DOHH2 (cell line): ENCODE measurements at regions not wholly inside any gene's neighbourhood (a gene's known extent, or its start where the extent isn't known, plus 50 kb on each side); places are given as distances from the start of the nearest gene placed in this dataset.
"Not testable (repeated sequence)": the region's sequence is repeated elsewhere in the genome, so short reads cannot be mapped to it uniquely, and the experiment has no call there.

ENCODE experiments used
- EZH2phosphoT487 ChIP-seq: fragments of 200-600 bp; sonication (generic); IDR thresholded peaks from 2 replicates; pipeline ENCODE4 v1.6.1; 2017; ENCODE audit warnings: borderline replicate concordance, mild to moderate bottlenecking, antibody characterized with exemption, low read length, moderate library complexity, mixed read lengths
- TF ChIP-seq, protein P1 (sequence below): fragments of 200-600 bp; sonication (generic); IDR thresholded peaks from one replicate; pipeline ENCODE4 v1.5.1; 2014; ENCODE audit warnings: antibody characterized with exemption, mild to moderate bottlenecking, low read depth, low read length; ENCODE audit not compliant: poor library complexity, severe bottlenecking

DNA sequence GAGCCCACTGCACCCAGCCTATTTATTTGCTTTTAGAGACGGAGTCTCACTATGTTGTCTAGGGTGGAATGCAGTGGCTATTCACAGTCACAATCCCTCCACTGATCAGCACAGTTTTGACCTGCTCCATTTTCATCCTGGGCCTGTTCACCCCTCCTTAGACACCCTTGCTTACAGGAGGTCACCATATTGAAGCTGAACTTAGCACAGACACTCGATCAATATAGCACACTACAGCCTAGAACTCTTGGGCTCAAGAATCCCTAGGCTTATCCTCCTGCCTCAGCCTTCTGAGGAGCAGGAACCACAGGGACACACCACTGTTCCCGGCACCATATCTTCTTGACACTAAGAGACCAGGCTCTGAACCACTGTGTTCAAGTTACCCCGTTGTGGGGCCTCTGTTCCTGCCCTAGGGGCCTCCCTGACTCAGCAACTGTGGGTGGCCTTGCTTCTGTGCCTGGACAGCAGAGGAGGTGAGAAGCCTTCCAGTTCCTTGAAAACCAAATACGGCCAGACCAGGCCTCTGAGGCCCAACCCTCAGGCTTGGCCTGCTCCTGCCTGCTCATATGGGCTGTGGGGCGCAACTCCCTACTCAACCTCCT, 445.8 kb downstream of the GOLGA6L6 start:
- TF ChIP-seq, protein P1, sequence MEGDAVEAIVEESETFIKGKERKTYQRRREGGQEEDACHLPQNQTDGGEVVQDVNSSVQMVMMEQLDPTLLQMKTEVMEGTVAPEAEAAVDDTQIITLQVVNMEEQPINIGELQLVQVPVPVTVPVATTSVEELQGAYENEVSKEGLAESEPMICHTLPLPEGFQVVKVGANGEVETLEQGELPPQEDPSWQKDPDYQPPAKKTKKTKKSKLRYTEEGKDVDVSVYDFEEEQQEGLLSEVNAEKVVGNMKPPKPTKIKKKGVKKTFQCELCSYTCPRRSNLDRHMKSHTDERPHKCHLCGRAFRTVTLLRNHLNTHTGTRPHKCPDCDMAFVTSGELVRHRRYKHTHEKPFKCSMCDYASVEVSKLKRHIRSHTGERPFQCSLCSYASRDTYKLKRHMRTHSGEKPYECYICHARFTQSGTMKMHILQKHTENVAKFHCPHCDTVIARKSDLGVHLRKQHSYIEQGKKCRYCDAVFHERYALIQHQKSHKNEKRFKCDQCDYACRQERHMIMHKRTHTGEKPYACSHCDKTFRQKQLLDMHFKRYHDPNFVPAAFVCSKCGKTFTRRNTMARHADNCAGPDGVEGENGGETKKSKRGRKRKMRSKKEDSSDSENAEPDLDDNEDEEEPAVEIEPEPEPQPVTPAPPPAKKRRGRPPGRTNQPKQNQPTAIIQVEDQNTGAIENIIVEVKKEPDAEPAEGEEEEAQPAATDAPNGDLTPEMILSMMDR, result not testable (repeated sequence)
- not testable (repeated sequence) for TF ChIP-seq EZH2phosphoT487
